ENCODE measurements at regions not wholly inside any gene's neighbourhood (a gene's known extent, or its start where the extent isn't known, plus 50 kb on each side); places are given as distances from the start of the nearest gene placed in this dataset.

DNA sequence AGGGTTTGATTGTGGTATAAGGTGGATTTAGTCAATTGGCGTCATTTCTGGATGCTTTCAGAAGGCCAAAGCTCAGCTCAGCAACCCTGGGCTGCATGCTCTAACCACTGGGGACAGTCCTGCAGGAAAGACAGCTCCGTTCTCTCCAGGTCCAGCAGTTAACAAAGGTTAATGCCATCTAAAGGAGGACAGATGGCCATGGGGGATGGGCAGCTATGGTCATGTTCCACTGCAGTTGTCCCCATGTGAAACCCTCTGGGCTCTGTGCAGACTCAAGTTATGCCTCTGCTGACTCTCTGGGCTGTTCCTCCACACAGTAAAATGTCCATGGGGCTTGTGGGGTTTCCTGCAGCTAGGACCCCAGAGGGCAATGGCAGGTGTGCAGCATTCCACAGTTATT is 562.1 kb upstream of the ADGRL3 start:
- TF ChIP-seq, protein P1, sequence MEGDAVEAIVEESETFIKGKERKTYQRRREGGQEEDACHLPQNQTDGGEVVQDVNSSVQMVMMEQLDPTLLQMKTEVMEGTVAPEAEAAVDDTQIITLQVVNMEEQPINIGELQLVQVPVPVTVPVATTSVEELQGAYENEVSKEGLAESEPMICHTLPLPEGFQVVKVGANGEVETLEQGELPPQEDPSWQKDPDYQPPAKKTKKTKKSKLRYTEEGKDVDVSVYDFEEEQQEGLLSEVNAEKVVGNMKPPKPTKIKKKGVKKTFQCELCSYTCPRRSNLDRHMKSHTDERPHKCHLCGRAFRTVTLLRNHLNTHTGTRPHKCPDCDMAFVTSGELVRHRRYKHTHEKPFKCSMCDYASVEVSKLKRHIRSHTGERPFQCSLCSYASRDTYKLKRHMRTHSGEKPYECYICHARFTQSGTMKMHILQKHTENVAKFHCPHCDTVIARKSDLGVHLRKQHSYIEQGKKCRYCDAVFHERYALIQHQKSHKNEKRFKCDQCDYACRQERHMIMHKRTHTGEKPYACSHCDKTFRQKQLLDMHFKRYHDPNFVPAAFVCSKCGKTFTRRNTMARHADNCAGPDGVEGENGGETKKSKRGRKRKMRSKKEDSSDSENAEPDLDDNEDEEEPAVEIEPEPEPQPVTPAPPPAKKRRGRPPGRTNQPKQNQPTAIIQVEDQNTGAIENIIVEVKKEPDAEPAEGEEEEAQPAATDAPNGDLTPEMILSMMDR (IDR thresholded peaks at IDR 0.05) = no peak
- no peak for TF ChIP-seq POLR2A (IDR thresholded peaks at IDR 0.05)

Measured in lower leg skin (tissue), 3 donors.